HG02610 (cell line): ENCODE measurements at regions not wholly inside any gene's neighbourhood (a gene's known extent, or its start where the extent isn't known, plus 50 kb on each side); places are given as distances from the start of the nearest gene placed in this dataset.

ENCODE experiments used
- ATAC-seq: cut with Tn5 transposase; IDR thresholded peaks from one replicate; pipeline ENCODE4 v1.9.1; 2021; ENCODE audit warnings: mild to moderate bottlenecking, moderate library complexity; ENCODE audit not compliant: unreplicated experiment

GRCh38 chr6:223763-224162 is 68.5 kb upstream of the DUSP22 start:
- no peak for ATAC-seq

GRCh38 chr6:224350-224749 is 67.9 kb upstream of the DUSP22 start:
- no peak for ATAC-seq

- ATAC-seq, result peak; percentile 32
Observed at GRCh38 chr6:225121-225721, 67.1 kb upstream of the DUSP22 start.

- no peak for ATAC-seq
Observed at GRCh38 chr6:225907-226306, 66.4 kb upstream of the DUSP22 start.

GRCh38 chr6:226516-227073 is 65.7 kb upstream of the DUSP22 start:
- no peak for ATAC-seq

- ATAC-seq, result peak; percentile 24
Observed at GRCh38 chr6:227074-227782, 65.1 kb upstream of the DUSP22 start.

GRCh38 chr6:227812-228338 is 64.4 kb upstream of the DUSP22 start:
- ATAC-seq, result no peak

GRCh38 chr6:228881-229651 is 63.2 kb upstream of the DUSP22 start:
- ATAC-seq, result peak; percentile 31

GRCh38 chr6:231779-232178 is 60.5 kb upstream of the DUSP22 start:
- peak; percentile 26 for ATAC-seq

GRCh38 chr6:232982-233640 is 59.2 kb upstream of the DUSP22 start:
- no peak for ATAC-seq

- no peak for ATAC-seq
Observed at GRCh38 chr6:234706-235372, 57.4 kb upstream of the DUSP22 start.

- ATAC-seq, result peak; percentile 71
Observed at GRCh38 chr6:235763-236360, 56.4 kb upstream of the DUSP22 start.

GRCh38 chr6:236519-236918 is 55.8 kb upstream of the DUSP22 start:
- ATAC-seq, result no peak

GRCh38 chr6:240151-240550 is 52.1 kb upstream of the DUSP22 start:
- ATAC-seq, result no peak

GRCh38 chr6:241336-241865 is 50.9 kb upstream of the DUSP22 start:
- no peak for ATAC-seq
